ENCODE measurements at regions not wholly inside any gene's neighbourhood (a gene's known extent, or its start where the extent isn't known, plus 50 kb on each side); places are given as distances from the start of the nearest gene placed in this dataset.

- no peak overlapping the region for H3K4me3 ChIP-seq (ENCODE audit: low read depth, low read length)
Measured at GRCh38 chr6:112401083-112401482, 54.0 kb downstream of the RFPL4B start.

DNA sequence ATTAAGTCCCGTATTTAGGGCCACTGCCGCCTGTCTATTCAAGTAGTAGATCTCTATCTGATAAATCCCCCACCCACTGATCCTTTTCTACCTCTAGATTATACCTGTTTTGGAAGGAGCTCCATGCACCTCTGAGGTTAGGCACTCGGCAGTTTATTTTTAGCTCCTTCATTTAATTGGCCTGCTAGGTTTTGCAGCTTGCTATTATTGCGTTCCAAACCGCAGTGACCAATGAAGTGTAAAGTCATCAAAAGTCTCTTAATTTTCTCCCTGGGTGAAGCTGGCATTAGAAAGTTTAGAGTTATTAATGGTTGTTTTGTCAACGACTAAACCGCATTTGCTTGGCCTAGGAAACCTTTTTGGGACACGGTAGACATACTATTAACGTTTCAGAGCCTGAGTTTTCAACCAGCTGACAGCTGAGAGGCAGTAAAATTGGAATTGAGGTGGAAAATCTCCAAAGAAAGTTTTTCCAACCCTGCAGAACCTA, 60.0 kb downstream of the RFPL4B start:
- no peak for TF ChIP-seq MAX (IDR thresholded peaks at IDR 0.05; ENCODE audit: low read depth, low read length)
- no peak for TF ChIP-seq POLR2A (IDR thresholded peaks at IDR 0.05; ENCODE audit: extremely low read depth, insufficient read length)
- TF ChIP-seq, protein P1, sequence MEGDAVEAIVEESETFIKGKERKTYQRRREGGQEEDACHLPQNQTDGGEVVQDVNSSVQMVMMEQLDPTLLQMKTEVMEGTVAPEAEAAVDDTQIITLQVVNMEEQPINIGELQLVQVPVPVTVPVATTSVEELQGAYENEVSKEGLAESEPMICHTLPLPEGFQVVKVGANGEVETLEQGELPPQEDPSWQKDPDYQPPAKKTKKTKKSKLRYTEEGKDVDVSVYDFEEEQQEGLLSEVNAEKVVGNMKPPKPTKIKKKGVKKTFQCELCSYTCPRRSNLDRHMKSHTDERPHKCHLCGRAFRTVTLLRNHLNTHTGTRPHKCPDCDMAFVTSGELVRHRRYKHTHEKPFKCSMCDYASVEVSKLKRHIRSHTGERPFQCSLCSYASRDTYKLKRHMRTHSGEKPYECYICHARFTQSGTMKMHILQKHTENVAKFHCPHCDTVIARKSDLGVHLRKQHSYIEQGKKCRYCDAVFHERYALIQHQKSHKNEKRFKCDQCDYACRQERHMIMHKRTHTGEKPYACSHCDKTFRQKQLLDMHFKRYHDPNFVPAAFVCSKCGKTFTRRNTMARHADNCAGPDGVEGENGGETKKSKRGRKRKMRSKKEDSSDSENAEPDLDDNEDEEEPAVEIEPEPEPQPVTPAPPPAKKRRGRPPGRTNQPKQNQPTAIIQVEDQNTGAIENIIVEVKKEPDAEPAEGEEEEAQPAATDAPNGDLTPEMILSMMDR (IDR thresholded peaks at IDR 0.05; ENCODE audit: low read depth, low read length), result no peak
- TF ChIP-seq MYC (IDR thresholded peaks at IDR 0.05; ENCODE audit: low read depth, low read length), result no peak
- DNase-seq (ENCODE audit: low read depth), result no peak
- H3K4me3 ChIP-seq (ENCODE audit: low read depth, low read length), result no peak overlapping the region

More at GRCh38 chr6:112401083-112401482, 54.0 kb downstream of the RFPL4B start:
- TF ChIP-seq, protein P1 (IDR thresholded peaks at IDR 0.05; ENCODE audit: low read depth, low read length), result no peak
- TF ChIP-seq MYC (IDR thresholded peaks at IDR 0.05; ENCODE audit: low read depth, low read length) (no peak), POLR2A (IDR thresholded peaks at IDR 0.05; ENCODE audit: extremely low read depth, insufficient read length) (no peak), MAX (IDR thresholded peaks at IDR 0.05; ENCODE audit: low read depth, low read length) (no peak)
- DNase-seq (ENCODE audit: low read depth), result no peak

DNA sequence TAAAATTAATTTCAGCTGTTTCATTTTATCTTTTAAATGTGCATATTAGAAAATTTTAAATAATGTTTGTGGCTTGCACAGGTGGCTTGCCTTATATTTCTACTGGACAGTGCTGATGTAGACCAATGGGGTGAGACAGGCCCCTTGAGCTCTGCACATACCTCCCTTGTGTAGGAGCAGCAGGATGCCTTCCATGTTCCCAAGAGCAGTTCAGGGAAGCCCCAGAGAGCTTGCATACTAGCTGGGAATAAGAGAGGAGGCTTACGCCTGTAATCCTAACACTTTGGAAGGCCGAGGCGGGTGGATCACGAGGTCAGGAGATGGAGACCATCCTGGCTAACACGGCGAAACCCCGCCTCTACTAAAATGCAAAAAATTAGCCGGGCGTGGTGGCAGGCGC, 61.4 kb downstream of the RFPL4B start:
- DNase-seq (ENCODE audit: low read depth), result no peak
- H3K4me3 ChIP-seq (ENCODE audit: low read depth, low read length), result no peak overlapping the region
- TF ChIP-seq MYC (IDR thresholded peaks at IDR 0.05; ENCODE audit: low read depth, low read length) (no peak), POLR2A (IDR thresholded peaks at IDR 0.05; ENCODE audit: extremely low read depth, insufficient read length) (no peak), MAX (IDR thresholded peaks at IDR 0.05; ENCODE audit: low read depth, low read length) (no peak)
- TF ChIP-seq, protein P1 (IDR thresholded peaks at IDR 0.05; ENCODE audit: low read depth, low read length), result no peak

- TF ChIP-seq MAX (IDR thresholded peaks at IDR 0.05; ENCODE audit: low read depth, low read length), result no peak
- TF ChIP-seq POLR2A (IDR thresholded peaks at IDR 0.05; ENCODE audit: extremely low read depth, insufficient read length), result no peak
- no peak for TF ChIP-seq MYC (IDR thresholded peaks at IDR 0.05; ENCODE audit: low read depth, low read length)
- TF ChIP-seq, protein P1 (IDR thresholded peaks at IDR 0.05; ENCODE audit: low read depth, low read length), result no peak
- H3K4me3 ChIP-seq (ENCODE audit: low read depth, low read length), result no peak overlapping the region
- no peak for DNase-seq (ENCODE audit: low read depth)
Measured at GRCh38 chr6:112409311-112409710, 62.2 kb downstream of the RFPL4B start.

- DNase-seq (ENCODE audit: low read depth), result no peak
- no peak overlapping the region for H3K4me3 ChIP-seq (ENCODE audit: low read depth, low read length)
Measured at GRCh38 chr6:112413780-112414179, 66.7 kb downstream of the RFPL4B start.

More at GRCh38 chr6:112413780-112414179, 66.7 kb downstream of the RFPL4B start:
- TF ChIP-seq, protein P1 (IDR thresholded peaks at IDR 0.05; ENCODE audit: low read depth, low read length), result no peak
- TF ChIP-seq MAX (IDR thresholded peaks at IDR 0.05; ENCODE audit: low read depth, low read length), result no peak
- no peak for TF ChIP-seq MYC (IDR thresholded peaks at IDR 0.05; ENCODE audit: low read depth, low read length)
- TF ChIP-seq POLR2A (IDR thresholded peaks at IDR 0.05; ENCODE audit: extremely low read depth, insufficient read length), result no peak

Measured in NB4 (cell line).